DND-41 (cell line): ENCODE measurements at regions not wholly inside any gene's neighbourhood (a gene's known extent, or its start where the extent isn't known, plus 50 kb on each side); places are given as distances from the start of the nearest gene placed in this dataset.
"Not testable (repeated sequence)": the region's sequence is repeated elsewhere in the genome, so short reads cannot be mapped to it uniquely, and the experiment has no call there.

ENCODE experiments used
- EZH2 ChIP-seq: IDR thresholded peaks from 3 replicates; pipeline ENCODE4 v1.6.1; 2012; ENCODE audit warnings: borderline replicate concordance, low read depth, mild to moderate bottlenecking, moderate library complexity, low read length, inconsistent platforms; ENCODE audit not compliant: severe bottlenecking
- TF ChIP-seq, protein P1 (sequence below): IDR thresholded peaks from 2 replicates; pipeline ENCODE4 v1.5.1; 2012; ENCODE audit warnings: borderline replicate concordance, low read length, moderate library complexity, mild to moderate bottlenecking; ENCODE audit not compliant: poor library complexity, severe bottlenecking; ENCODE audit errors: extremely low read depth

- TF ChIP-seq, protein P1, sequence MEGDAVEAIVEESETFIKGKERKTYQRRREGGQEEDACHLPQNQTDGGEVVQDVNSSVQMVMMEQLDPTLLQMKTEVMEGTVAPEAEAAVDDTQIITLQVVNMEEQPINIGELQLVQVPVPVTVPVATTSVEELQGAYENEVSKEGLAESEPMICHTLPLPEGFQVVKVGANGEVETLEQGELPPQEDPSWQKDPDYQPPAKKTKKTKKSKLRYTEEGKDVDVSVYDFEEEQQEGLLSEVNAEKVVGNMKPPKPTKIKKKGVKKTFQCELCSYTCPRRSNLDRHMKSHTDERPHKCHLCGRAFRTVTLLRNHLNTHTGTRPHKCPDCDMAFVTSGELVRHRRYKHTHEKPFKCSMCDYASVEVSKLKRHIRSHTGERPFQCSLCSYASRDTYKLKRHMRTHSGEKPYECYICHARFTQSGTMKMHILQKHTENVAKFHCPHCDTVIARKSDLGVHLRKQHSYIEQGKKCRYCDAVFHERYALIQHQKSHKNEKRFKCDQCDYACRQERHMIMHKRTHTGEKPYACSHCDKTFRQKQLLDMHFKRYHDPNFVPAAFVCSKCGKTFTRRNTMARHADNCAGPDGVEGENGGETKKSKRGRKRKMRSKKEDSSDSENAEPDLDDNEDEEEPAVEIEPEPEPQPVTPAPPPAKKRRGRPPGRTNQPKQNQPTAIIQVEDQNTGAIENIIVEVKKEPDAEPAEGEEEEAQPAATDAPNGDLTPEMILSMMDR: not testable (repeated sequence)
- TF ChIP-seq EZH2: not testable (repeated sequence)
Observed at GRCh38 chr3:188022902-188023301, 131.1 kb upstream of the LPP start.
